Kidney tubule cell (primary cell): ENCODE measurements at regions not wholly inside any gene's neighbourhood (a gene's known extent, or its start where the extent isn't known, plus 50 kb on each side); places are given as distances from the start of the nearest gene placed in this dataset.
A peak's percentile ranks its signal among the peaks of the same experiment; 100 is the strongest.
"Not testable (repeated sequence)": the region's sequence is repeated elsewhere in the genome, so short reads cannot be mapped to it uniquely, and the experiment has no call there.

ENCODE experiments used
- DNase-seq: peaks from one replicate; pipeline ENCODE4 v3.0.0-alpha.2; 2018; ENCODE audit warnings: low spot score

- not testable (repeated sequence) for DNase-seq
These were observed 192.0 kb upstream of the MEIS1 start for GRCh38 chr2:66242888-66243287.

- no peak for DNase-seq
These were observed 192.7 kb upstream of the MEIS1 start for GRCh38 chr2:66242099-66242789.

GRCh38 chr2:66240286-66240685, 194.6 kb upstream of the MEIS1 start:
- DNase-seq = no peak

GRCh38 chr2:66239655-66240054, 195.3 kb upstream of the MEIS1 start:
- DNase-seq = no peak

- no peak for DNase-seq
These were observed 197.0 kb upstream of the MEIS1 start for GRCh38 chr2:66237803-66238379.

- DNase-seq = no peak
These were observed 197.8 kb upstream of the MEIS1 start for GRCh38 chr2:66236816-66237802.

GRCh38 chr2:66236067-66236685, 198.7 kb upstream of the MEIS1 start:
- DNase-seq = peak; percentile 9

GRCh38 chr2:66235428-66235827, 199.5 kb upstream of the MEIS1 start:
- DNase-seq = no peak

- peak; percentile 88 for DNase-seq
These were observed 200.9 kb upstream of the MEIS1 start for GRCh38 chr2:66233981-66234380.

- DNase-seq = no peak
These were observed 206.8 kb upstream of the MEIS1 start for GRCh38 chr2:66228128-66228547.

- no peak for DNase-seq
These were observed 217.8 kb upstream of the MEIS1 start for GRCh38 chr2:66217039-66217585.

- DNase-seq = no peak
These were observed 222.2 kb upstream of the MEIS1 start for GRCh38 chr2:66212749-66213148.

GRCh38 chr2:66202586-66202985, 232.3 kb upstream of the MEIS1 start:
- no peak for DNase-seq

GRCh38 chr2:66201242-66201641, 233.7 kb upstream of the MEIS1 start:
- DNase-seq = no peak

- DNase-seq = no peak
These were observed 236.1 kb upstream of the MEIS1 start for GRCh38 chr2:66198873-66199272.

- no peak for DNase-seq
These were observed 242.0 kb upstream of the MEIS1 start for GRCh38 chr2:66192888-66193287.

GRCh38 chr2:66191311-66191710, 243.6 kb upstream of the MEIS1 start:
- no peak for DNase-seq

GRCh38 chr2:66189553-66189952, 245.4 kb upstream of the MEIS1 start:
- DNase-seq = no peak

- DNase-seq = no peak
These were observed 248.4 kb upstream of the MEIS1 start for GRCh38 chr2:66186537-66186936.

- no peak for DNase-seq
These were observed 249.3 kb upstream of the MEIS1 start for GRCh38 chr2:66185497-66186054.

GRCh38 chr2:66177128-66177796, 257.7 kb upstream of the MEIS1 start:
- not testable (repeated sequence) for DNase-seq
